ENCODE measurements at regions not wholly inside any gene's neighbourhood (a gene's known extent, or its start where the extent isn't known, plus 50 kb on each side); places are given as distances from the start of the nearest gene placed in this dataset.

DNA sequence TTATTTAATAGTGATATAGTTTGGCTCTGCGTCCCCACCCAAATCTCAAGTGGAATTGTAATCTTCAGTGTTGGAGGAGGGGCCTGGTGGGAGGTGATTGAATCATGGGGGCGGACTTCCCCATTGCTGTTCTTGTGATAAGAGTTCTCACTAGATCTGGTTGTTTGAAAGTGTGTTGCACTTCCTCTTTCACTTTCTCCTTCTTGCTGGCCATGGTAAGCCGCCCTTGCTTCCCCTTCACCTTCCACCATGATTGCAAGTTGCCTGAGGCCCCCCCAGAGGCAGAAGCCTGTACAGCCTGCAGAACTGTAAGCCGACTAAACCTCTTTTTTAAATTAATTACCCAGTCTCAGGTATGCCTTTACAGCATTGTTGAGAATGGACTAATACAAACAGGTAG, 101.4 kb downstream of the MTPAP start:
- Histone ChIP-seq H3K4me3 (replicated peaks in 1 of 3; ENCODE audit: insufficient read depth in 1 of 3, low read depth in 1 of 3, low read length in 3 of 3) (no peak overlapping the region), H3K4me1 (ENCODE audit: control insufficient read depth, extremely low read depth, insufficient read depth, low read length) (no peaks in the 10 kb centered on the region), H3K4me2 (ENCODE audit: insufficient read depth, low read length) (no peak overlapping the region), H3K9me3 (replicated peaks; ENCODE audit: control insufficient read depth, insufficient read depth, low read length) (no peaks in the 10 kb centered on the region), H3K79me2 (ENCODE audit: control insufficient read depth, insufficient read depth, low read length) (no peaks in the 10 kb centered on the region), H3K9ac (replicated peaks; ENCODE audit: extremely low read depth, insufficient read depth, low read length) (no peak overlapping the region), H3K36me3 (ENCODE audit: control insufficient read depth in 2 of 2, extremely low read depth in 1 of 2, insufficient read depth in 2 of 2, low read length in 2 of 2) (no peaks in the 10 kb centered on the region), H3K9me1 (replicated peaks; ENCODE audit: control insufficient read depth, extremely low read depth, insufficient read depth, low read length) (no peaks in the 10 kb centered on the region), H4K20me1 (replicated peaks; ENCODE audit: control insufficient read depth, extremely low read depth, insufficient read depth, low read length) (no peaks in the 10 kb centered on the region), H3K27ac (ENCODE audit: insufficient read depth, low read depth, low read length) (no peak overlapping the region), H3K27me3 (ENCODE audit: control insufficient read depth in 2 of 2, insufficient read depth in 2 of 2, low read length in 2 of 2) (peaks cover 2 to 3% of the 10 kb centered on the region in 2 experiments), H2AFZ (ENCODE audit: low read depth, low read length) (no peak overlapping the region)
- FAIRE-seq (no peak), DNase-seq (ENCODE audit: low read depth, low spot score) (no peak)
- dilution Hi-C loops (cut with MboI; ENCODE audit: extremely low pct_ligation_motif_present, low sequenced_read_pairs) (no loop called here), intact Hi-C loops (cut with micrococcal nuclease) (no loop called here)
- CTCF ChIA-PET = no interaction called here
- no TSS peak for BruUV-seq (replicated peaks)
- POLR2A ChIA-PET = no interaction called here
- TF ChIP-seq EZH2 (IDR thresholded peaks at IDR 0.05; ENCODE audit: borderline replicate concordance, low read depth, low read length, severe bottlenecking) (no peak), POLR2AphosphoS5 (IDR thresholded peaks at IDR 0.05; ENCODE audit: insufficient read depth, low read depth, low read length) (no peak), GATA2 (IDR thresholded peaks at IDR 0.05; ENCODE audit: insufficient read depth, insufficient read length, low read depth, low read length) (no peak), POLR2A (IDR thresholded peaks at IDR 0.05; ENCODE audit: low read depth, low read length) (no peak), JUN (IDR thresholded peaks at IDR 0.05; ENCODE audit: borderline replicate concordance, insufficient read depth, insufficient read length, low read depth) (no peak), MYC (IDR thresholded peaks at IDR 0.05; ENCODE audit: low read depth, low read length) (no peak), FOS (IDR thresholded peaks at IDR 0.05; ENCODE audit: borderline replicate concordance, insufficient read depth, low read length) (no peak)
- TF ChIP-seq, protein P1, sequence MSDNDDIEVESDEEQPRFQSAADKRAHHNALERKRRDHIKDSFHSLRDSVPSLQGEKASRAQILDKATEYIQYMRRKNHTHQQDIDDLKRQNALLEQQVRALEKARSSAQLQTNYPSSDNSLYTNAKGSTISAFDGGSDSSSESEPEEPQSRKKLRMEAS (IDR thresholded peaks at IDR 0.05; ENCODE audit: insufficient read depth, insufficient read length) = no peak
- TF ChIP-seq, protein P2, sequence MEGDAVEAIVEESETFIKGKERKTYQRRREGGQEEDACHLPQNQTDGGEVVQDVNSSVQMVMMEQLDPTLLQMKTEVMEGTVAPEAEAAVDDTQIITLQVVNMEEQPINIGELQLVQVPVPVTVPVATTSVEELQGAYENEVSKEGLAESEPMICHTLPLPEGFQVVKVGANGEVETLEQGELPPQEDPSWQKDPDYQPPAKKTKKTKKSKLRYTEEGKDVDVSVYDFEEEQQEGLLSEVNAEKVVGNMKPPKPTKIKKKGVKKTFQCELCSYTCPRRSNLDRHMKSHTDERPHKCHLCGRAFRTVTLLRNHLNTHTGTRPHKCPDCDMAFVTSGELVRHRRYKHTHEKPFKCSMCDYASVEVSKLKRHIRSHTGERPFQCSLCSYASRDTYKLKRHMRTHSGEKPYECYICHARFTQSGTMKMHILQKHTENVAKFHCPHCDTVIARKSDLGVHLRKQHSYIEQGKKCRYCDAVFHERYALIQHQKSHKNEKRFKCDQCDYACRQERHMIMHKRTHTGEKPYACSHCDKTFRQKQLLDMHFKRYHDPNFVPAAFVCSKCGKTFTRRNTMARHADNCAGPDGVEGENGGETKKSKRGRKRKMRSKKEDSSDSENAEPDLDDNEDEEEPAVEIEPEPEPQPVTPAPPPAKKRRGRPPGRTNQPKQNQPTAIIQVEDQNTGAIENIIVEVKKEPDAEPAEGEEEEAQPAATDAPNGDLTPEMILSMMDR (IDR thresholded peaks at IDR 0.05; ENCODE audit: extremely low read depth in 1 of 2, insufficient read depth in 1 of 2, low read depth in 1 of 2, low read length in 2 of 2) = no peak

All from endothelial cell of umbilical vein (primary cell).